GM12878 (cell line): ENCODE measurements at regions not wholly inside any gene's neighbourhood (a gene's known extent, or its start where the extent isn't known, plus 50 kb on each side); places are given as distances from the start of the nearest gene placed in this dataset.

Experiments used
- ATAC-seq: fragments of 200-7000 bp; cut with Tn5 transposase; 3 replicates; pipeline ENCODE4 v1.9.1; 2020; ENCODE audit warnings: mild to moderate bottlenecking, moderate library complexity
- BruUV-seq: library from RNA; stranded (reverse); fragments of 400-500 nt; replicated peaks from 2 replicates; lab custom pipeline; 2021; lab: Mats Ljungman, UMichigan
- CTCF ChIA-PET: fragments of 300-600 bp; sonication (Branson Sonifier 250); formaldehyde crosslinking; extraction: SDS; loops from one replicate; lab custom pipeline; 2021; ENCODE audit warnings: inconsistent platforms; lab: Yijun Ruan, JAX
- POLR2A ChIA-PET: fragments of 350-600 bp; formaldehyde crosslinking; extraction: SDS; loops from one replicate; lab custom pipeline; 2021; ENCODE audit warnings: inconsistent platforms; lab: Charles Lee
- RAD21 ChIA-PET: fragments of 300-600 bp; sonication (Branson Sonifier 250); formaldehyde crosslinking; loops from one replicate; lab custom pipeline; 2023; ENCODE audit warnings: antibody characterized with exemption; ENCODE audit not compliant: unreplicated experiment; lab: Charles Lee
- SMC1A ChIA-PET: fragments of 300-600 bp; sonication (Branson Sonifier 250); formaldehyde crosslinking; loops from one replicate; lab custom pipeline; 2023; ENCODE audit not compliant: unreplicated experiment, uncharacterized antibody; lab: Charles Lee
- DNase-seq: peaks from one replicate; pipeline ENCODE4 v3.0.0-alpha.2; 2011; ENCODE audit warnings: low read depth, low spot score
- FAIRE-seq: peaks from 3 replicates; lab custom pipeline; 2011; peaks lifted over from hg19 to GRCh38; lab: Jason Lieb, UNC
- H2AFZ ChIP-seq: 2 replicates; pipeline ENCODE4 v1.6.0; 2011; ENCODE audit warnings: low read depth, low read length, control low read depth; ENCODE audit not compliant: control insufficient read depth
- H3K27ac ChIP-seq: 2 replicates; pipeline ENCODE4 v1.5.1; 2011; ENCODE audit warnings: control low read depth; ENCODE audit not compliant: control insufficient read depth, insufficient read depth
- H3K27me3 ChIP-seq, 2 experiments: replicated peaks in 1 of 2; 2 replicates each; pipeline versions ENCODE4 v1.6.0 to v1.6.1; 2011; ENCODE audit warnings: low read length in 1 of 2; ENCODE audit not compliant: control insufficient read depth in 2 of 2, insufficient read depth in 2 of 2
- H3K36me3 ChIP-seq, 2 experiments: 2 replicates each; pipeline ENCODE4 v1.5.1; 2011; ENCODE audit warnings: low read length in 1 of 2; ENCODE audit not compliant: control insufficient read depth in 2 of 2, insufficient read depth in 2 of 2
- H3K4me1 ChIP-seq: 2 replicates; pipeline ENCODE4 v1.6.1; 2011; ENCODE audit warnings: mild to moderate bottlenecking, low read length, moderate library complexity, mixed read lengths; ENCODE audit not compliant: control insufficient read depth, insufficient read depth
- H3K4me2 ChIP-seq: 2 replicates; pipeline ENCODE4 v1.6.0; 2011; ENCODE audit warnings: control low read depth; ENCODE audit not compliant: control insufficient read depth, insufficient read depth
- H3K4me3 ChIP-seq: fragments of 200-600 bp; sonication (generic); 2 replicates; pipeline ENCODE4 v1.5.1; 2016
- H3K79me2 ChIP-seq: 2 replicates; pipeline ENCODE4 v1.6.0; 2011; ENCODE audit warnings: low read length; ENCODE audit not compliant: control insufficient read depth, insufficient read depth
- H3K9ac ChIP-seq: 2 replicates; pipeline ENCODE4 v1.8.0; 2011; ENCODE audit warnings: low read length, control low read depth, mixed read lengths; ENCODE audit not compliant: control insufficient read depth, insufficient read depth
- H3K9me3 ChIP-seq: replicated peaks from 3 replicates; pipeline ENCODE4 v1.5.1; 2011; ENCODE audit warnings: mild to moderate bottlenecking, low read length; ENCODE audit not compliant: control insufficient read depth, insufficient read depth
- H4K20me1 ChIP-seq: 2 replicates; pipeline ENCODE4 v1.6.0; 2011; ENCODE audit not compliant: control insufficient read depth, insufficient read depth
- BMI1 ChIP-seq: fragments of 450-650 bp; IDR thresholded peaks from 2 replicates; pipeline ENCODE4 v1.6.1; 2016; ENCODE audit warnings: mild to moderate bottlenecking, moderate library complexity, borderline replicate concordance
- CBFB ChIP-seq: IDR thresholded peaks from 2 replicates; pipeline ENCODE4 v1.6.1; 2016; ENCODE audit warnings: antibody characterized with exemption, low read depth
- HDGF ChIP-seq: fragments of 450-650 bp; IDR thresholded peaks from 2 replicates; pipeline ENCODE4 v1.6.1; 2016; ENCODE audit warnings: antibody characterized with exemption
- KLF5 ChIP-seq: fragments of 450-650 bp; IDR thresholded peaks from 2 replicates; pipeline ENCODE4 v1.6.1; 2014; ENCODE audit warnings: mild to moderate bottlenecking; ENCODE audit not compliant: partially characterized antibody
- NFYA ChIP-seq: IDR thresholded peaks from 2 replicates; pipeline ENCODE4 v1.6.1; 2011; ENCODE audit warnings: low read depth, mild to moderate bottlenecking, low read length, improper control_type of control experiment, borderline replicate concordance
- POLR2A ChIP-seq: IDR thresholded peaks from 2 replicates; pipeline ENCODE4 v1.6.1; 2011; ENCODE audit warnings: low read depth, mild to moderate bottlenecking, low read length
- POLR2AphosphoS2 ChIP-seq: IDR thresholded peaks from 2 replicates; pipeline ENCODE4 v1.6.1; 2011; ENCODE audit warnings: low read depth, mild to moderate bottlenecking, low read length, improper control_type of control experiment, moderate library complexity
- SMC3 ChIP-seq: IDR thresholded peaks from 2 replicates; pipeline ENCODE4 v1.6.1; 2011; ENCODE audit warnings: low read length, improper control_type of control experiment, borderline replicate concordance
- WGBS: methylation state at CpG from one replicate; pipeline ENCODE4 v1.1.6; 2016; ENCODE audit warnings: low lambda C conversion rate; ENCODE audit not compliant: insufficient replicate concordance, insufficient coverage; ENCODE audit errors: missing lambda C conversion rate; 5-methylcytosine and 5-hydroxymethylcytosine counted together
- in situ Hi-C: fragments of 300-500 bp; cut with MboI; formaldehyde crosslinking; loops from 9 replicates; pipeline ENCODE4 v1.14.3; 2018; ENCODE audit warnings: mixed read lengths
- intact Hi-C: fragments of 100-400 bp; cut with micrococcal nuclease; formaldehyde crosslinking; loops from one replicate; pipeline ENCODE4 v1.14.2; 2022; ENCODE audit not compliant: unreplicated experiment
- TF ChIP-seq, protein P1 (sequence below): fragments of 150-350 bp; IDR thresholded peaks from 2 replicates; pipeline ENCODE4 v1.6.1; 2014; ENCODE audit warnings: mild to moderate bottlenecking, low read depth, low read length
- TF ChIP-seq, protein P2 (sequence below): fragments of 450-650 bp; formaldehyde crosslinking; IDR thresholded peaks from 2 replicates; pipeline ENCODE4 v1.5.0; 2022; ENCODE audit warnings: mild to moderate bottlenecking, missing genetic modification characterization

DNA sequence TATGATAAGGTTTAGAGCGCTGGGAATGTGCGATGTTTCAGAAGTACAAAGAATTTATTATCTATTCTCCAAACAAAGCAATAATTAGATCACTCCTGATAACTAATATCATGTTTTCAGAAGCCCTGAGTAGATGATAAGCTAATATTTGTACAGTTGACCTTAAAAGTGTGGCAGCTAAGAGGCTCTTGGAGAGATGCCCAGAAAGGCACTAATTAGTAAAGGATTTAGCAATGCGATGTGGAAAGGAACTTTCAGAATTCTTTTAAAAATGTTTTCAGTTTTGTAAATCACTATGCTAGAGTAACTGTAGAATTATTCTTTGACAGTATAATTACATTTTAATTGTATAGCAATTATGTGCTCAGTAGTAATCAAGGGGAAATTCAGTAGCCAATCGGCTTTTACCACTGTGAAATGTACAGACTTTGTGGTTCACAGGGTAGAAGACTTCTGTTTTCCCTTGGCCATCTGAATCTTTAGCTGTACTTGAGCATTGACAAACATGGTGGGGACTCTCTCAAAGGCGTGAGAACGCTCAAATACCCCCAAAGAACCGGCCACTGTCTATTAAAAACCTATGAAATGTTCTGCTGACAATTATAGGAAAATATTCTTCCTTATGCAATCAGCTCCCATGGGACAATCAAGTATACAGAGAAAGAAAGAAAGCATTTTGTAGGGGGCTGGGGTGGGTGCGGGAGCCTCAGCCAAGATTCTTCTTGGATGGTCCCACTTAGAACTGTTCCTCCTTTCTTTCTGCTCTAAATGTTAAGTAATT, 262.8 kb upstream of the AGAP1 start (continued):
- no peak for TF ChIP-seq CBFB

DNA sequence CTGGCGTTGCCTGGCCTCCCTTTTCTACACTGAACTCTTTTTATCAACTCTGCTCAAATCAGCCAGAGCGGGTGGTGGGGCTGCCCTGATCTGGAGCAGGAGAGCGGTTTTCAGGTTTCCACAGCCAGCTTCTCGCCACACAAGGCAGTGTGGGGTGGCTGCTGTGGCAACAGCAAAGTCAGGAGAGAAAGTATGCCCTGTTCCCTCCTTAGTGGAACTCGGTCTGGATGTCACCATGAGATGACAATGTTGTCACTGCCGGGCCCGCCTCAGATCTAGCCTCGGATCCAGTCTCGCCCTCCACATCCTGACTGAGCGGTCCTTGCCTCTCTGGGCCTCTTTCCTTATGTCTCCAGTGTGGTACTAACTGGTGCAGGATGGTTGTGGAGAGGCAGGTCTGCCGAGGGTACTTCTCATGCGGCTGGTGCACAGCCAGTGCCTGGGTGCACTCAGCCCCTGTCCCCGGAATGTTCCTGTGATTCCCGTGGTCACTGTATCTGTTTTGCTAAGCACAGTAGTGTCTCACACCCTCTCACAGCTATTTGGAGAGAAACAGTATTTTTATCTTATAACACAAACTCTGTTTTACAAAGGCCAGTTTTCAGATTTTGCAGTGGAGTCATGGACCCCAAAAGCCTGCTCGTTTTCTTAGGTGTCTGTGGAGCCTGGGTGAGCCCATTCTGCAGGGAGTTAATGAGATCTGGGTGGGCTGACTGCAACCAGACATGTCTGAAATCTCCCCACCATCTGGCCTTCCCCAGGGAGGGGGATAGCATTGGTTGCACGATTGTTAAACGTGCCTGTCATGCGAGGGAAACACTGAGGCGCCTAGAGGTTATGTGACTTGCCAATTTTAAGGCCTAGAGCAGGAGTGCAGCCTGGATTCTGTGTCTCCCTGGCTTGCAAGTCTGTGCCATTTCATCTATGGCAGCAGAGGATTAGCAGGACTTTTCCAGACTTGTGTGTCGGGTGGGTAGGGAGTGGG, 261.1 kb upstream of the AGAP1 start:
- H3K36me3 ChIP-seq: no peaks in the 10 kb centered on the region
- 16% methylated on average over 20 of the region's 20 CpGs for WGBS
- no peak for FAIRE-seq
- no TSS peak for BruUV-seq
- H3K4me3 ChIP-seq: no peak overlapping the region
- H2AFZ ChIP-seq: no peak overlapping the region
- no peaks in the 10 kb centered on the region for H3K79me2 ChIP-seq
- ChIA-PET SMC1A (no interaction called here), POLR2A (no interaction called here), CTCF (no interaction called here), RAD21 (no interaction called here)
- no peak overlapping the region for H3K27ac ChIP-seq
- no peak for ATAC-seq
- no peaks in the 10 kb centered on the region for H3K27me3 ChIP-seq
- TF ChIP-seq NFYA (no peak), SMC3 (no peak), HDGF (no peak), BMI1 (no peak), POLR2A (no peak), KLF5 (no peak), POLR2AphosphoS2 (no peak)
- TF ChIP-seq, protein P1, sequence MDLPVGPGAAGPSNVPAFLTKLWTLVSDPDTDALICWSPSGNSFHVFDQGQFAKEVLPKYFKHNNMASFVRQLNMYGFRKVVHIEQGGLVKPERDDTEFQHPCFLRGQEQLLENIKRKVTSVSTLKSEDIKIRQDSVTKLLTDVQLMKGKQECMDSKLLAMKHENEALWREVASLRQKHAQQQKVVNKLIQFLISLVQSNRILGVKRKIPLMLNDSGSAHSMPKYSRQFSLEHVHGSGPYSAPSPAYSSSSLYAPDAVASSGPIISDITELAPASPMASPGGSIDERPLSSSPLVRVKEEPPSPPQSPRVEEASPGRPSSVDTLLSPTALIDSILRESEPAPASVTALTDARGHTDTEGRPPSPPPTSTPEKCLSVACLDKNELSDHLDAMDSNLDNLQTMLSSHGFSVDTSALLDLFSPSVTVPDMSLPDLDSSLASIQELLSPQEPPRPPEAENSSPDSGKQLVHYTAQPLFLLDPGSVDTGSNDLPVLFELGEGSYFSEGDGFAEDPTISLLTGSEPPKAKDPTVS: no peak
- TF ChIP-seq, protein P2, sequence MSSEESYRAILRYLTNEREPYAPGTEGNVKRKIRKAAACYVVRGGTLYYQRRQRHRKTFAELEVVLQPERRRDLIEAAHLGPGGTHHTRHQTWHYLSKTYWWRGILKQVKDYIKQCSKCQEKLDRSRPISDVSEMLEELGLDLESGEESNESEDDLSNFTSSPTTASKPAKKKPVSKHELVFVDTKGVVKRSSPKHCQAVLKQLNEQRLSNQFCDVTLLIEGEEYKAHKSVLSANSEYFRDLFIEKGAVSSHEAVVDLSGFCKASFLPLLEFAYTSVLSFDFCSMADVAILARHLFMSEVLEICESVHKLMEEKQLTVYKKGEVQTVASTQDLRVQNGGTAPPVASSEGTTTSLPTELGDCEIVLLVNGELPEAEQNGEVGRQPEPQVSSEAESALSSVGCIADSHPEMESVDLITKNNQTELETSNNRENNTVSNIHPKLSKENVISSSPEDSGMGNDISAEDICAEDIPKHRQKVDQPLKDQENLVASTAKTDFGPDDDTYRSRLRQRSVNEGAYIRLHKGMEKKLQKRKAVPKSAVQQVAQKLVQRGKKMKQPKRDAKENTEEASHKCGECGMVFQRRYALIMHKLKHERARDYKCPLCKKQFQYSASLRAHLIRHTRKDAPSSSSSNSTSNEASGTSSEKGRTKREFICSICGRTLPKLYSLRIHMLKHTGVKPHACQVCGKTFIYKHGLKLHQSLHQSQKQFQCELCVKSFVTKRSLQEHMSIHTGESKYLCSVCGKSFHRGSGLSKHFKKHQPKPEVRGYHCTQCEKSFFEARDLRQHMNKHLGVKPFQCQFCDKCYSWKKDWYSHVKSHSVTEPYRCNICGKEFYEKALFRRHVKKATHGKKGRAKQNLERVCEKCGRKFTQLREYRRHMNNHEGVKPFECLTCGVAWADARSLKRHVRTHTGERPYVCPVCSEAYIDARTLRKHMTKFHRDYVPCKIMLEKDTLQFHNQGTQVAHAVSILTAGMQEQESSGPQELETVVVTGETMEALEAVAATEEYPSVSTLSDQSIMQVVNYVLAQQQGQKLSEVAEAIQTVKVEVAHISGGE (CRISPR knock-in tag): no peak
- no peaks in the 10 kb centered on the region for H4K20me1 ChIP-seq
- in situ Hi-C loops: no loop called here
- DNase-seq: no peak
- no peaks in the 10 kb centered on the region for H3K9me3 ChIP-seq
- H3K4me2 ChIP-seq: no peak overlapping the region
- intact Hi-C loops: no loop called here
- H3K4me1 ChIP-seq: no peaks in the 10 kb centered on the region
- no peak overlapping the region for H3K9ac ChIP-seq
